ENCODE measurements at regions not wholly inside any gene's neighbourhood (a gene's known extent, or its start where the extent isn't known, plus 50 kb on each side); places are given as distances from the start of the nearest gene placed in this dataset.
"Not testable (repeated sequence)": the region's sequence is repeated elsewhere in the genome, so short reads cannot be mapped to it uniquely, and the experiment has no call there.

- no peak for DNase-seq
Measured at GRCh38 chr13:55528434-55528833, 1612.3 kb upstream of the PRR20A start.

- no peak for DNase-seq
Measured at GRCh38 chr13:55534306-55534705, 1606.4 kb upstream of the PRR20A start.

GRCh38 chr13:55538424-55538823 lies 1602.3 kb upstream of the PRR20A start:
- no peak for DNase-seq

- DNase-seq, result no peak
Measured at GRCh38 chr13:55543053-55543452, 1597.7 kb upstream of the PRR20A start.

- no peak for DNase-seq
Measured at GRCh38 chr13:55550624-55551023, 1590.1 kb upstream of the PRR20A start.

- DNase-seq, result no peak
Measured at GRCh38 chr13:55553701-55554100, 1587.0 kb upstream of the PRR20A start.

GRCh38 chr13:55554741-55555140 lies 1586.0 kb upstream of the PRR20A start:
- no peak for DNase-seq

- DNase-seq, result no peak
Measured at GRCh38 chr13:55560331-55560730, 1580.4 kb upstream of the PRR20A start.

- DNase-seq, result no peak
Measured at GRCh38 chr13:55563267-55563666, 1577.5 kb upstream of the PRR20A start.

GRCh38 chr13:55566334-55566733 lies 1574.4 kb upstream of the PRR20A start:
- no peak for DNase-seq

- no peak for DNase-seq
Measured at GRCh38 chr13:55566779-55567178, 1573.9 kb upstream of the PRR20A start.

GRCh38 chr13:55567721-55568625 lies 1572.7 kb upstream of the PRR20A start:
- DNase-seq, result no peak

GRCh38 chr13:55569082-55569481 lies 1571.6 kb upstream of the PRR20A start:
- no peak for DNase-seq

GRCh38 chr13:55569514-55569913 lies 1571.2 kb upstream of the PRR20A start:
- no peak for DNase-seq

- no peak for DNase-seq
Measured at GRCh38 chr13:55570371-55570770, 1570.3 kb upstream of the PRR20A start.

GRCh38 chr13:55571237-55571867 lies 1569.4 kb upstream of the PRR20A start:
- no peak for DNase-seq

- no peak for DNase-seq
Measured at GRCh38 chr13:55572408-55572807, 1568.3 kb upstream of the PRR20A start.

- no peak for DNase-seq
Measured at GRCh38 chr13:55572862-55573261, 1567.9 kb upstream of the PRR20A start.

GRCh38 chr13:55573565-55573964 lies 1567.2 kb upstream of the PRR20A start:
- no peak for DNase-seq

GRCh38 chr13:55576389-55576788 lies 1564.3 kb upstream of the PRR20A start:
- no peak for DNase-seq

- no peak for DNase-seq
Measured at GRCh38 chr13:55577082-55577846, 1563.5 kb upstream of the PRR20A start.

GRCh38 chr13:55577847-55578210 lies 1562.9 kb upstream of the PRR20A start:
- no peak for DNase-seq

- not testable (repeated sequence) for DNase-seq
Measured at GRCh38 chr13:55582294-55582693, 1558.4 kb upstream of the PRR20A start.
